ENCODE measurements at regions not wholly inside any gene's neighbourhood (a gene's known extent, or its start where the extent isn't known, plus 50 kb on each side); places are given as distances from the start of the nearest gene placed in this dataset.

DNA sequence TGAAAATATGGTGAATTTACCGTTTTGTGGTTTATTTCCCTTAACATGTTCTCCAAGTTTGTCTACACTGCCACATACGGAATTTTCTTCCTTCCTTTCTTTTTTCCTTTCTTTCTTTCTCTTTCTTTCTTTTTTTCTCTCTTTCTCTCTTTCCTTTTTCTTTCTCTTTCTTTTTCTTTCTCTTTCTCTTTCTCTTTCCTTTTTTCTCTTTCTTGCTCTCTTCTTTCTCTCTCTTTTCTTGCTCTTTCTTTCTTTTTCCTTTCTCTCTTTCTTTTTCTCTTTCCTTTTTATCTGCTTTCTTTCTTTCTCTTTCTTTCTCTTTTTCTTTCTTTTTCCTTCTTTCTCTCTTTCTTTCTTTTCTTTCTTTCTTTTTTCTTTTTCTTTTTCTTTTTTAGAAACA, 1962.3 kb upstream of the PCDH20 start:
- DNase-seq (ENCODE audit: low spot score) = no peak

DNA sequence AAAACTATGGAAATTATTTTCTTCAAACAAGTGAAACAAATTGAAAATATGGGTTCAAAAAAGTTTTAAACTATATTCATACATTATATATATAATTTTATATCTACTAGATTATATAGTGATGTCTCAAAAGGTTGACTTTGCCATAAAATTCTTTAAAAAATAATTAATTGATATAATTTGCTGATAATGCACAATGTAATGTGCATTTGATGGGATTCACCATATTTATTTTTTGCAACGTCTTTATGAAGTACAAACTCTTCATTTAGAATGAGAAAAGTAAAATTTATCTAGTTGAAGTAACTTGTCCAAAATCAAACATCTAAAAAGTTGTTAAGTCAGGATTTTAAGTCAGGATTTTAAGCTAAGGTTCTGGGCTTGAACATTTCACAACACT, 1954.5 kb upstream of the PCDH20 start:
- no peak for DNase-seq (ENCODE audit: low spot score)

DNA sequence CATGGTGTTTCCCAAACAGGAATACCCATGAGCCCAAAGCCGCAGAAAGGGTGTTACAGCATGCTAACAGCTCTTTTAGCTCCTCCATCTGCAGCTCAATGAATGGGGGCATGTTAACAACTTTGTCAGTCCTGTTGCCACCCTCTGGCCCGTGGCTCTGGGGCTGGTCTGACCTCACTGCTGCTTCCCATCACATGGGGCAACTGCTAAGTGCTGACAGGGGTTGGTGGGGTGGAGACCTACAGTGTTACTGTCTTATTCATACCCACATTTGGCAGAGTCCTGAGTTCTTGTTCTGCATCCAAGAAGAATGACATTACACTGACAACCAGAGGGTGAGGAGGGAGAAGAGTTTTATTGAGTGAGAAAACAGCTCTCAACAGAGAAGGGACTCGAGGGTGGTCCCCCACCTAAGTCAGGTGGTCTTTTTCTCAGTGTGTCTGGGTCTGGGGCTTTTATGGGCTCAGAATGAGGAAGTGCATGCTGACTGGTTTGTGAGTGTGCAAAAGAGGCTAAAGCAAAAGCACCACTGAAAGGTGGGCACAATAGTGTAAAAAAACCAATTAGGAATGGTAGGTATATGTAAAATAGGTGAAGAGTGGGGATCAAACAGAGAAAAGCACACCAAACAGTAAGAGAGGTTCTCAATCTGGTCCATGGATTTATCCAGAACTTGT, 1952.0 kb upstream of the PCDH20 start:
- DNase-seq (ENCODE audit: low spot score) = no peak

DNA sequence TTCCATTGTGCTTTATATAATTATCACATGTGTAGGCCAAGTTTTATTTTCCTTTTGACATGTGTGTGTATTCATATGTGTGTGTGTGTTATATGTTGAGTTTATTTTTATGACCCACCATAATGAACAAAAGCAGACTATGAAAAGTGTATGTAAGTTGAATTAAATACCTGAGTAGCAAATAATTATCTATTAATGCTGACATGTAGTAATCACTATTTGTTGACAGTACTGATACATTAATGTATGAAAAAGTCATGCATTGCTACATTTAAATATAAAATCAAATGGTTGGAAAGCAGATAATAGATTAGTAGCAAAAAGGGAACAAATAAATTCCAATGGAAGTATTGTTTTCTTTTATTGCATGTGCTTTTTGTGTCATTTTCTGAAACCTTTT, 1948.5 kb upstream of the PCDH20 start:
- DNase-seq (ENCODE audit: low spot score) = no peak

DNA sequence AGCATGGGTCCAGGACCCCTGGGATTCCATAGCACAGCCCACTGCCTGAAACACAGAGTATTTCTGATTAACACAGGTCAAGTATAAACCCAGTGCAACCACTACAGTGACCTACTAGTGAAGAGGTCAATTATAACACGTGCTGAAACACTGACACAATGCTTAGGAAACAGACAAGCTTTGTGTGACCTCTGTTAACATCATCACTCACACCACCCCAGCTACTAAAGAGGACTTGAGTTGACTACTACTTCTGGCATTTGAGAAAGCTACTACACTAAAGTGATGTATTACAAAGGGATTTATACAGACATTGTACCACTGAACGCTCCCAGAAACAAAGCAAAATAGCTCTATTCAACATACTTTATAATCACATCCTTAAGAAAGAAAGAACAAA, 1935.9 kb upstream of the PCDH20 start:
- DNase-seq (ENCODE audit: low spot score) = no peak

DNA sequence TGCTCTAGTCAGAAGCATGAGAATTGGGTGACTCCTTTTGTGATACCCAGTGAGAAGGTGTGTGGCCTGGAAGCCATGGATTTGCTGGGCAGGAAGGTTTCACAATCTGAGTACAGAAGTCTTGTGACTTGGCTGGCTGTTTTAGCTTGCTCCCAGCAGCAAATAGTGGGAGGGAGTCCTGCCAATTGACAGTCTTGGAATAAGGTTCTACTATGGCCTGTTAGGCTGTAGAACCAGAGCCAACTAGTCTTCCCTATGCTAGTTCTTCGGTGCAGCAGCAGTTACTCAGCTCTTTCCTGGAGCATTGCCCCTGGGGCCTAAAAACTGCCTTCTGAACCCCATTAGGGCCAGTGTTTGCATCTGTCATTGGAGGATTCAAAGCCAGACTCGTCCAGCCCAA, 1935.4 kb upstream of the PCDH20 start:
- DNase-seq (ENCODE audit: low spot score) = no peak

DNA sequence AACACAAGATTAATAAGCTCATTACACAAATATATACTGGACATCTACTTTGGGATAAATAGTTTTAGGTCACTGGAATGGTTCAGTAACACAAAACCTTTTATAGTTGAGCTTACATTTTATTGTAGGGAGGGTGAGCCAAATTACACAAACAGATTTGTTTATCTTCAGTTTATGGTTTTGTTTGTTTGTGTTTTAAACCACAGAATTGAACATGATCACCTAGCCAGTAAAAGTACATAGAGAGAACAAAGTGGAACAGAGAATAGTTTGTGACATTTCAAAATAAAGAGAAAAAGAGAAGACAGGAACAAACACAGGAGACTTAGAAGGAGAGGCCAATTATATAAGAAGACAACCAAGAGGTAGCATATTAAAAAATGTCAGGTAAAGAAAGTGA, 1930.2 kb upstream of the PCDH20 start:
- DNase-seq (ENCODE audit: low spot score) = no peak

DNA sequence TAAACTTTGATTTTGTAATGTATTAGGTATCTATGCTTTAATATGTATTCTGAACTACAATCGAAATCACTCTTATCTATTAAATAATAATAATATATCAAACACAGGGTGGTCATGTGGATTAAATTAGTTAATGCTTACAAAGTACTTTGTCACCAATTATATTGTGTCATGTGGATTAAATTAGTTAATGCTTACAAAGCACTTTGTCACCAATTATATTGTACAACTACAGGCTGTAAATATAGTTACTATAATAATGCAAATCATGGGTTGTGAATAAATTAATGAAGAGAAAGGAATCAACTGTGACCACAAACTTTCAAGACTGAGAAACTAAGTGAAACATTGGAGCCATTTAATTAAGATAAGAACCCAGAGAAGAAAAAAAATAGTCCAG, 1929.1 kb upstream of the PCDH20 start:
- no peak for DNase-seq (ENCODE audit: low spot score)

DNA sequence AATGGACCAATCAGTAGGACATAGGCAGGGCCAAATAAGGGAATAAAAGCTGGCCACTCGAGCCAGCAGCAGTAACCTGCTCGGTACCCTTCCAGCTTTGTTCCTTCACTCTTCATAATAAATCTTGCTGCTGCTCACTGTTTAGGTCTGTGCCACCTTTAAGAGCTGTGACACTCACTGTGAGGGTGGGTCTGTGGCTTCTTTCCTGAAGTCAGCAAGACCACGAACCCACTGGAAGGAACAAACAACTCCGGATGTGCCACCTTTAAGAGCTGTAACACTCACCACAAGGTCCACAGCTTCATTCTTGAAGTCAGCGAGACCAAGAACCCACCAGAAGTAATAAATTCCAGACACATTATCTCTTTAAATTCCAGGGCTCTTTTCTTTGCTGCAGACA, 1922.3 kb upstream of the PCDH20 start:
- DNase-seq (ENCODE audit: low spot score) = no peak

DNA sequence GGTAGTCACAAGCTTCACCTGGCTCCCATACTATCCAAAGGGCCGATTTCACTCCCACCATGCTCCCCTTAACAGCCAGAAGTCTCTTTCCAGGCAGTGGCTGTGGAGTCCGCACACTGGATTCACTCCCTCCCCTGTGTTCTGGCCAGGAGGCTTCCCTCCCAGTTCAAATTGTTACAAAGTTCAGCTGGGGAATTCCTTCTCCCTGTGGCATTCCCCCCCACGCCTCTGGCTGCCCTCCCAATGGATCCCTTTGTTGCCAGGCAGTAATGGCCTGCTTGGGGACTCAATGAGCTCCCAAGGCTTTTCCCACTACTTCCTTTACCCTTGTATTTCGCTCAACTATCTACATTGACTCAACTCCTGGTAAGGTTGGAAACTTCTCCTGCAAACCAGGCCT, 1921.4 kb upstream of the PCDH20 start:
- DNase-seq (ENCODE audit: low spot score) = no peak

DNA sequence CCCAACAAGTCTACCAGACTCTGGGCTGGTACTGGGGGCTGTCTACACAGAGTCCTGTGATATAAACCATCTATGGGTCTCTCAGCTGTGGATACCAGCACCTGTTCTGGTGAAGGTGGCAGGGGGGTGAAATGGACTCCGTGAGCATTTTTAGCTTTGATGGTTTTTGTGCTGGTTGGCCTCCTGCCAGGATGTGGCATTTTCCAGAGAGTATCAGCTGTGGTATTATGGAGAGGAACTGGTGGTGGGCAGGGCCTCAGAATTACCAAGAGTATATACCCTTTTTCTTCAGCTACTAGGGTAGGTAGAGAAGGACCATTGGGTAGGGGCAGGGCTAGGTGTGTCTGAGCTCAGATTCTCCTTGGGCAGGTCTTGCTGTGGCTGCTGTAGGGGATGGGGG, 1920.9 kb upstream of the PCDH20 start:
- no peak for DNase-seq (ENCODE audit: low spot score)

DNA sequence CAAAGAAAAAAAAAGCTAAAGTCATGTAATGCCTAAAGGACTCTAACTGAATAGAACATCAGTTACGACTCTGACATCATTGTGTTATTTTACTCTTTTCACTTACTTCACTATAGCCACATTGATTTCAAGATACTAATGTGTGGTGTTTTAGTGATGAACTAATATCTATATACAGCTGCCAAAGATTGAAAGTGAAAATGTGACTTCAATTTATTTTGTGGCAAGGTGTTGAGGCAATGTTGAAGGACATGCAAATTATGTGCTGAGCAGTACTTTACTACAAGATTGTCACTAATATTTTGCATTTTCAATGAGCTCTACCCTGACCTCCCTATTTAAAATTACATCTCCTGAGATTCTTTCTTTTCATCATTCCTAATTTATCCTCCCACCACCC, 1911.9 kb upstream of the PCDH20 start:
- no peak for DNase-seq (ENCODE audit: low spot score)

DNA sequence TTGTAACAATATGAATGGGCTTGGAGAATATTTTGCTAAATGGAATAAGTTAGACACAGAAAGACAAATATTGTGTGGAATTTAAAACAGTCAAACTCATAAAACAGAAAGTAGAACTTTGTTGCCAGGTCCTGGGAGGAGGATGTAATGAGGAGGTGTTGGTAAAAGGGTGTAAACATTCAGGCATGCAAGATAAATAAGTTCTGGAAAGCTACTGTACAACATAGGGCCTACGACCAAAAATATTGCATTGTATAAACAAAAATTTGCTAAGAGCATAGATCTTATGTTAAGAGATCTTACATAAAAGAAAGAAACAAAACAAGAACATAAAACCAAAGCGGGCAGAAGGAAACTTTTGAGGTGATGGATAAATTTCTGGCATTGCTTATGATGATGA, 1907.8 kb upstream of the PCDH20 start:
- DNase-seq (ENCODE audit: low spot score) = no peak

DNA sequence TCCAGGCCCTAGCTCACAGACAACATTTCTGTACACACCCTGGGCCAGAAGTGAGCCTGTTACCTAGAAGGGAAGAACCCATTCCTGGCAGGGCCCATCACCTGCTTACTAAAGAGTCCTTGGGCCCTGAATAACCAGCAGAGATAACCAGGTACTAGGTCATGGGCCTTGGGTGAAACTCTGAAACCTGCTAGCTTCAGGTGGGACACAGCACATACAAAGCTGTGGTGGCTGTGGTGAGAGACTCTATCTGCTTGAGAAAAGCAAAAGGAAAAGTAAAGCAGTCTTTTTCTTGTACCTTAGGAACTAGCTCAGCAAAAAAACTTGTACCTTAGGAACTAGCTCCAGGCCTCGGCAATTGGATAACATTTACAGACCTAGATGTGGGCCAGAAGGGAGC, 1895.9 kb upstream of the PCDH20 start:
- DNase-seq (ENCODE audit: low spot score) = no peak

DNA sequence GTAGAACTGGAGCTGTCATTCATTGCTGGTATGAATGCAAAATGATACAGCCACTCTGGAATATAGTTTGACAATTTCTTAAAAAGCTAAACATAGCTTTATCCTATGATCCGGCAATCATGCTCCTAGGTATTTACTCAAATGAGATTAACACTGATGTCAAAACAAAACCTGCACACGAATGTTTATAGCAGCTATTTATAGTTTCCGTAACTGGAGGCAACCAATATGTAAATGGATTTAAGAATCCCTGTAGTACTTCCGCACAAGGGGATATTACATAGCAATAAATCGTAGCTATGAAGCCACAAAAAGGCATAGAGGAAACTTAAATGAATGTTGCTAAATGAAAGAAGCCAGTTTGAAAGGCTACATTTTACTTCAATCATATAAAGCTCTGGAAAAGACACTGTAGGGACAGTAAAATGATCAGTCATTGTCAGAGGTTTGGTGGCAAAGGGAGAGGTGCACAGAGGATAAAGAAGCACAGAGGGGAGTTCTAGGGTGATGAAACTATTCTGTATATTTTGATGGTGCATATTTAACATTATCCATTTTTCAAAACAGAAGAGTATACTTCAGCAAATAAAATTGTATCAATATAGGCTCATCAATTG, 1893.0 kb upstream of the PCDH20 start:
- no peak for DNase-seq (ENCODE audit: low spot score)

DNA sequence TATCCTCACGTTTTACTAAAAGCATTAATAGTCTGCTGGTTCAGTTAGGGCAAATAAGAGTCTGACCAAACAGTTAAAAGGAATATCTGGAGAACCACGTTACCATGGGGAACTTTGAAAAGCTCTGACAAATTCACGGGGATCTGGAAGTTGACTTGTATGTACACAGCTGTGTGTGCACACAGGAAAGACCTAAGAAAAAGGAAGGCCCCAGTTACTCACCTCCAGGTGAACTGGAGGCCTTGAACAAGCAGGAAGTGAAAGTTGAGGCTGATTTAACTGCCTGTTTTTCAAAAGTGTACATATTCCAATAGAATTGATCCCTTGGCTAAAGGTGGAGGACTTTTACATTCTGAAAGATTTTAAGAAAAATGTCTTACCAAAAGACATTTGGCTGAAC, 1891.6 kb upstream of the PCDH20 start:
- DNase-seq (ENCODE audit: low spot score) = no peak

DNA sequence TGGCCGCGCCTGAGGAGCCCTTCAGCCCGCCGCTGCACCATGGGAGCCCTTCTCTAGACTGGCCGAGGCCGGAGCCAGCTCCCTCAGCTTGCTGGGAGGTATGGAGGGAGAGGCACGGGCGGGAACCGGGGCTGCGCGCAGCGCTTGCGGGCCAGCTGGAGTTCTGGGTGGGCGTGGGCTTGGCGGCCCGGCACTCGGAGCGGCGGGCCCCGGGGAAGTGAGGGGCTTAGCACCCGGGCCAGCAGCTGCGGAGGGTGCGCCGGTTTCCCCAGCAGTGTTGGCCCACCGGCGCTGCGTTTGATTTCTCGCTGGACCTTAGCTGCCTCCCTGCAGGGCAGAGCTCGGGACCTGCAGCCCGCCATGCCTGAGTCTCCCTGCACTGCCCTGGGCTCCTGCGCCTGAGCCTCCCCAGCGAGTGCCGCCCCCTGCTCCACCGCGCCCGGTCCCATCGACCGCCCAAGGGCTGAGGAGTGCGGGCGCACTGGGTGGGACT, 1890.0 kb upstream of the PCDH20 start:
- no peak for DNase-seq (ENCODE audit: low spot score)

DNA sequence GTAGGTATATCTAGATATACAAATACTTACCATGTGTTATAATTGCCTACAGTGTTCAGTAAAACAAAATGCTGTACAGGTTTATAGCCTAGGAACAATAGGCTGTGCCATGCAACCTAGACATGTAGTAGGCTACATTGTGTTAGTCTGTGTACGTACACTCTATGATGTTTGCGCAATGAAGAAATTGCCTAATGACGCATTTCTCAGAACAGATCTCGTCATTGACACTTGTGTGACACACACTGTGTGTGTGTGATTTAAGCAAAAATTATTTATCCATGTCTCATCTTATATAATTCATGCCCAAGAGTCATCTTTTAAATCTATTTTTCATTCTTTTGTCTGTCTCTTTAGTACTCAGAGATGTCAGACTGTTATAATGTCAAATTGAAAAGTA, 1888.8 kb upstream of the PCDH20 start:
- no peak for DNase-seq (ENCODE audit: low spot score)

DNA sequence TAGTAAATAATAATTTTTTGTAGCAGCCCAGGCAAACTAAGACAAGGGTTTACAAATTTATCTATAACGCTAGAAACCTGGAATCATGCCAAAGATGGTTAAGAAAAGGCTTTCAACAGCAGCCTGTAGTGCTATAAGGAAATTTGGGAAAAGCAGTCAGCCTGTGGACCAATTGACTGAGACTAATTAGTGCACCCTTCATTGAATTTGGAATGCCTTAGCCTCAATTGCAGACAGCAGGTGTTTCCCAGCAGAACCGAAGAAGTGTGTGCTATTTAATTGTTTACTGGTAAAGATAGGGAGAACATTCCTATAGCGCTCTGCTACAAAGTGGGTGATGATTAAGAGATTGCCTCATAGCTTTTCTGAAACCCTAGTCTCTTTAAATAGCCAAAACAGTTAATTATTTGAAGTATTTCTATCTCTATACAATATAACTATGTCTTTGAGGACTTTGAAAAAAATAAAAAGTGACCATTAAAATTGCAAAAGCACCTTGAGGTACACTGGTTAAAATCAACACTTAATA, 1884.3 kb upstream of the PCDH20 start:
- DNase-seq (ENCODE audit: low spot score) = no peak

DNA sequence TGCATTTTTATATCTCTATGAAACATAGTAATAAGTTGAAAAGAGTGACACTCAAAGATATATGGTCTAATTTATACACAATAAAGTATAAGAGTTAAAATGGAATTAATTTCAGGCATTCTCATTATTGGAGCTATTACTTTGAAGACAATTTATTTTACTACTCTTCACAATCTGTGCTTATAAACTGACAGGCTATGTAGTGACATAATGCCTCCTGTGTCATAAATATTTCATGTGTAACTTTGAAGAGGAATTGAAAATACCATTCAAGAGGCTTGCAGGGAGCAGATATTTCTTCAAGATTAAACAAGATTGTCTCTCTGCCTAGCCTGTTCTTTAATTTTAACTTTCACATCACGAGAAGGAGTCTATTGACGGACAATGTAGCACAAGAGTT, 1881.5 kb upstream of the PCDH20 start:
- no peak for DNase-seq (ENCODE audit: low spot score)

DNA sequence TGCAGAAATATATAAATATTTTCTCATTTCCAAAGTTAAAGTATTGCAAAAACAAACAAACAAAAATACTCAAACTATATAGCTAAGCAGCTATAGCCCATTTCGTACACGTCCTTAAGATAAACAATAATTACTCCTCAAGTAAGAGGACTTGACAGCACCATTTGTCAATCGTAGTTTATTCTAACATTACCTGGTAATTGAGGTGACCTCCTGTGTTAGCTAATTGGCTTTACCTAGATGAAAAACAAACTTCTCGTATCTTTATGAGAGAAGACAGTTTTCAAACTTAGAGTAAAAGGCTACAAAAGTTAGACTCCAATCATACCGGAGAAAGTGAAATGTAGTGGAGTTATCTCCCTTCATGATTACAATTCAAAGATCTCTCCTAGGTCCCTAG, 1876.1 kb upstream of the PCDH20 start:
- DNase-seq (ENCODE audit: low spot score) = no peak

DNA sequence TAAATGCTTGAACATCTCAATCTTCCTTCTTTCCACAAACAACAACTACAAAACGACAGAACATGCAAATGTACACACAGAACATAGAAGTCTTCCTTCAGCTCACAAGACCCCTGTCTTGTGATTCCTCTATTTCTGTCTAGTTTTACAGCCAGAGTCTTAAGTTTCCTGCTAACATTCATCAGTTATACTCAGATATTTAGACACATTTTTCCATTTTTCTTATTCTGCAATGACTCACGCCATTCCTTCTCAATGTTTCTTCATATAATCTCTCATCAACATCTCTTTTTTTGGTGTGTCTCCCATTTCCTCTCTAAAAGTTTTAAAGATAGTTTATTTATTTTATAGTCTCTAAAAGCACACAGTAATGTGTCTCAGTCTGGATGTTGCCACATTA, 1872.9 kb upstream of the PCDH20 start:
- no peak for DNase-seq (ENCODE audit: low spot score)

DNA sequence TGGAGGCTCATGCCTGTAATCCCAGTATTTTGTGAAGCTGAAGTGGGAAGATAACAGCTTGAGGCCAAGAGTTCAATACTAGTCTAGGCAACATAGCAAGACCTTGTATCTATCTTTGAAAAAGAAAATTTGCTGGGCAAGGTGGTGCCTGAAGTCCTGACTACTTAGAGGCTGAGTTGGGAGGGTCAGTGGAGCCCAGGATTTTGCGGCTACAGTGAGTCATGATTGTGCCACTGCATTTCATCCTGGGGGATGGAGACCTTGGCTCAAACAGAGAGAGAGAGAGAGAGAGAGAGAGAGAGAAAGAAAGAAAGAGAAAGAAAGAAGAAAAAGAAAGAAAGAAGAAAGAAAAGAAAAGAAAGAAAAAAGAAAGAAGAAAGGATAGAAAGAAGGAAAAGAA, 1872.3 kb upstream of the PCDH20 start:
- no peak for DNase-seq (ENCODE audit: low spot score)

DNA sequence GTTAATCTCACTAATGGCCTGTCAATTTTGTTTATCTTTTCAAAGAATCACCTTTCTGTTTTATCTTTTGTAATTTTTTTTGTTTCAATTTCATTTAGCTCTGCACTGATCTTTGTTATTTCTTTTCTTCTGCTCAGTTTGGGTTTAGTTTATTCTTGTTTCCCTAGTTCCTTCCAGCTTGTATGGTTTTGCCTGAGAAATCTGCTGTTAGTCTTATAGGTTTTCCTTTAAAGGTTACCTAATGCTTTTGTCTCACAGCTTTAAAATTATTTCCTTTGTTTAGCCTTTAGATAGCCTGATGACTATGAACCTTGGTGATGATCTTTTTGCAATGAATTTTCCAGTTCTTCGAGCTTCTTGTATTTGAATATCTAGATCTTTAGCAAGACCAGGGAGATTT, 1869.8 kb upstream of the PCDH20 start:
- DNase-seq (ENCODE audit: low spot score) = no peak

Measured in SK-N-DZ (cell line).